ENCODE measurements at regions not wholly inside any gene's neighbourhood (a gene's known extent, or its start where the extent isn't known, plus 50 kb on each side); places are given as distances from the start of the nearest gene placed in this dataset.

GRCh38 chr13:73168226-73168952 is 109.6 kb downstream of the KLF5 start:
- intact Hi-C loops (cut with micrococcal nuclease; ENCODE audit: unreplicated experiment), result no loop called here
- no peak overlapping the region for H2AFZ ChIP-seq (ENCODE audit: low read length)

GRCh38 chr13:73167028-73167820 is 108.4 kb downstream of the KLF5 start:
- CTCF ChIA-PET (ENCODE audit: unreplicated experiment), result no interaction called here
- intact Hi-C loops (cut with micrococcal nuclease; ENCODE audit: unreplicated experiment), result no loop called here
- Histone ChIP-seq H2AFZ (ENCODE audit: low read length) (no peak overlapping the region), H3K4me3 (ENCODE audit: low read depth, low read length, poor library complexity, severe bottlenecking) (no peak overlapping the region), H3K79me2 (ENCODE audit: insufficient read depth, low read depth, low read length) (no peaks in the 10 kb centered on the region), H3K27ac (ENCODE audit: low read depth, low read length, poor library complexity, severe bottlenecking) (no peak overlapping the region), H3K4me2 (ENCODE audit: low read length) (no peak overlapping the region), H3K9me2 (ENCODE audit: insufficient read depth, low read length) (no peaks in the 10 kb centered on the region), H3K4me1 (ENCODE audit: insufficient read depth, low read length, poor library complexity, severe bottlenecking) (no peaks in the 10 kb centered on the region), H3K36me3 (ENCODE audit: insufficient read depth, low read length) (no peaks in the 10 kb centered on the region), H4K20me1 (ENCODE audit: insufficient read depth, low read length) (no peaks in the 10 kb centered on the region), H3K9me3 (ENCODE audit: low read length) (no peaks in the 10 kb centered on the region)
- BruUV-seq (replicated peaks), result no TSS peak
- POLR2A ChIA-PET, result interaction anchor here (0.6 kb wide), 3 partner anchors 60 to 1959 kb away, joined by 3 to 4 read pairs (median 3); no protein-coding TSS in a partner anchor
- TF ChIP-seq EZH2phosphoT487 (IDR thresholded peaks at IDR 0.05; ENCODE audit: borderline replicate concordance, low read depth, low read length) (no peak), CTCF (conservative IDR thresholded peaks at IDR 0.05; ENCODE audit: low read length) (no peak)
- no peak for DNase-seq (ENCODE audit: low spot score)

More at GRCh38 chr13:73168226-73168952, 109.6 kb downstream of the KLF5 start:
- H3K27ac ChIP-seq (ENCODE audit: low read depth, low read length, poor library complexity, severe bottlenecking), result no peak overlapping the region
- POLR2A ChIA-PET, result interaction anchor here (0.6 to 1.0 kb wide), 6 partner anchors 12 to 1440 kb away, joined by 3 to 4 read pairs (median 3); no protein-coding TSS in a partner anchor
- H3K4me2 ChIP-seq (ENCODE audit: low read length), result no peak overlapping the region
- CTCF ChIA-PET (ENCODE audit: unreplicated experiment), result no interaction called here
- BruUV-seq (replicated peaks), result no TSS peak
- DNase-seq (ENCODE audit: low spot score), result no peak
- TF ChIP-seq EZH2phosphoT487 (IDR thresholded peaks at IDR 0.05; ENCODE audit: borderline replicate concordance, low read depth, low read length), result no peak
- TF ChIP-seq CTCF (conservative IDR thresholded peaks at IDR 0.05; ENCODE audit: low read length), result no peak
- no peak overlapping the region for H3K4me3 ChIP-seq (ENCODE audit: low read depth, low read length, poor library complexity, severe bottlenecking)
- H3K79me2 ChIP-seq (ENCODE audit: insufficient read depth, low read depth, low read length), result no peaks in the 10 kb centered on the region
- no peaks in the 10 kb centered on the region for H3K4me1 ChIP-seq (ENCODE audit: insufficient read depth, low read length, poor library complexity, severe bottlenecking)
- no peaks in the 10 kb centered on the region for H4K20me1 ChIP-seq (ENCODE audit: insufficient read depth, low read length)
- H3K36me3 ChIP-seq (ENCODE audit: insufficient read depth, low read length), result no peaks in the 10 kb centered on the region
- no peaks in the 10 kb centered on the region for H3K9me3 ChIP-seq (ENCODE audit: low read length)
- no peaks in the 10 kb centered on the region for H3K9me2 ChIP-seq (ENCODE audit: insufficient read depth, low read length)
